ENCODE measurements at regions not wholly inside any gene's neighbourhood (a gene's known extent, or its start where the extent isn't known, plus 50 kb on each side); places are given as distances from the start of the nearest gene placed in this dataset.

GRCh38 chr20:24097506-24098245, 109.1 kb upstream of the GGTLC1 start:
- no peak for DNase-seq (ENCODE audit: low spot score)
- Histone ChIP-seq H3K27me3 (ENCODE audit: control insufficient read depth in 4 of 4, insufficient read depth in 4 of 4, low read length in 3 of 4) (no peaks in the 10 kb centered on the region), H3K4me1 (ENCODE audit: control insufficient read depth in 4 of 4, insufficient read depth in 4 of 4, low read length in 3 of 4) (peaks cover 0 to 12% (median 11%) of the 10 kb centered on the region in 4 donors), H3K36me3 (ENCODE audit: control insufficient read depth in 4 of 4, insufficient read depth in 3 of 4, low read depth in 1 of 4, low read length in 3 of 4) (no peaks in the 10 kb centered on the region), H3K4me3 (ENCODE audit: low read depth in 1 of 3, low read length in 3 of 3) (no peak overlapping the region), H3K9me3 (ENCODE audit: control insufficient read depth in 4 of 4, low read length in 3 of 4) (no peaks in the 10 kb centered on the region), H3K27ac (ENCODE audit: low read depth in 1 of 2, low read length in 2 of 2) (no peak overlapping the region), H3K9ac (ENCODE audit: low read depth in 1 of 2, low read length in 2 of 2) (no peak overlapping the region)
- WGBS, result 92% methylated on average over 6 of the region's 6 CpGs
- TF ChIP-seq TAF1 (conservative IDR thresholded peaks at IDR 0.05) (no peak), REST (IDR thresholded peaks at IDR 0.05) (no peak), GABPA (IDR thresholded peaks at IDR 0.05 in 1 of 2, conservative IDR thresholded peaks at IDR 0.05 in 1 of 2) (no peak), EGR1 (IDR thresholded peaks at IDR 0.05; ENCODE audit: low read depth in 2 of 2) (no peak), YY1 (IDR thresholded peaks at IDR 0.05) (no peak), NR2F2 (IDR thresholded peaks at IDR 0.05) (no peak), RXRA (IDR thresholded peaks at IDR 0.05) (no peak), HNF4G (IDR thresholded peaks at IDR 0.05) (no peak), HNF4A (conservative IDR thresholded peaks at IDR 0.05) (no peak), SP1 (IDR thresholded peaks at IDR 0.05) (no peak)
- TF ChIP-seq, protein P1, sequence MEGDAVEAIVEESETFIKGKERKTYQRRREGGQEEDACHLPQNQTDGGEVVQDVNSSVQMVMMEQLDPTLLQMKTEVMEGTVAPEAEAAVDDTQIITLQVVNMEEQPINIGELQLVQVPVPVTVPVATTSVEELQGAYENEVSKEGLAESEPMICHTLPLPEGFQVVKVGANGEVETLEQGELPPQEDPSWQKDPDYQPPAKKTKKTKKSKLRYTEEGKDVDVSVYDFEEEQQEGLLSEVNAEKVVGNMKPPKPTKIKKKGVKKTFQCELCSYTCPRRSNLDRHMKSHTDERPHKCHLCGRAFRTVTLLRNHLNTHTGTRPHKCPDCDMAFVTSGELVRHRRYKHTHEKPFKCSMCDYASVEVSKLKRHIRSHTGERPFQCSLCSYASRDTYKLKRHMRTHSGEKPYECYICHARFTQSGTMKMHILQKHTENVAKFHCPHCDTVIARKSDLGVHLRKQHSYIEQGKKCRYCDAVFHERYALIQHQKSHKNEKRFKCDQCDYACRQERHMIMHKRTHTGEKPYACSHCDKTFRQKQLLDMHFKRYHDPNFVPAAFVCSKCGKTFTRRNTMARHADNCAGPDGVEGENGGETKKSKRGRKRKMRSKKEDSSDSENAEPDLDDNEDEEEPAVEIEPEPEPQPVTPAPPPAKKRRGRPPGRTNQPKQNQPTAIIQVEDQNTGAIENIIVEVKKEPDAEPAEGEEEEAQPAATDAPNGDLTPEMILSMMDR (IDR thresholded peaks at IDR 0.05; ENCODE audit: low read depth, low read length, missing input control), result no peak

GRCh38 chr20:24096864-24097450, 108.4 kb upstream of the GGTLC1 start:
- no peak for DNase-seq (ENCODE audit: low spot score)
- no peaks in the 10 kb centered on the region for H3K9me3 ChIP-seq (ENCODE audit: control insufficient read depth in 4 of 4, low read length in 3 of 4)
- H3K9ac ChIP-seq (ENCODE audit: low read depth in 1 of 2, low read length in 2 of 2), result no peak overlapping the region
- H3K4me1 ChIP-seq (ENCODE audit: control insufficient read depth in 4 of 4, insufficient read depth in 4 of 4, low read length in 3 of 4), result peaks cover 0 to 4% (median 3%) of the 10 kb centered on the region in 4 donors
- H3K36me3 ChIP-seq (ENCODE audit: control insufficient read depth in 4 of 4, insufficient read depth in 3 of 4, low read depth in 1 of 4, low read length in 3 of 4), result no peaks in the 10 kb centered on the region
- 77% methylated on average over 13 of the region's 13 CpGs for WGBS
- TF ChIP-seq FOXA1 (IDR thresholded peaks at IDR 0.05) (no peak), ATF3 (IDR thresholded peaks at IDR 0.05) (no peak)
- H3K27ac ChIP-seq (ENCODE audit: low read depth in 1 of 2, low read length in 2 of 2), result no peak overlapping the region
- no peaks in the 10 kb centered on the region for H3K27me3 ChIP-seq (ENCODE audit: control insufficient read depth in 4 of 4, insufficient read depth in 4 of 4, low read length in 3 of 4)
- H3K4me3 ChIP-seq (ENCODE audit: low read depth in 1 of 3, low read length in 3 of 3), result no peak overlapping the region
